SK-N-SH (cell line): ENCODE measurements at regions not wholly inside any gene's neighbourhood (a gene's known extent, or its start where the extent isn't known, plus 50 kb on each side); places are given as distances from the start of the nearest gene placed in this dataset.

Experiments used
- CTCF ChIA-PET: fragments of 300-600, 350-600 bp; formaldehyde crosslinking; extraction: SDS; loops from one replicate; lab custom pipeline; 2021; lab: Yijun Ruan, JAX
- POLR2A ChIA-PET: fragments of 350-600 bp; sonication (Branson Sonifier 250); formaldehyde crosslinking; extraction: SDS; loops from one replicate; lab custom pipeline; 2020; ENCODE audit warnings: antibody characterized with exemption, inconsistent platforms; lab: Yijun Ruan, JAX
- DNase-seq: peaks from one replicate; pipeline ENCODE4 v3.0.0; 2012
- H2AFZ ChIP-seq: fragments of 200-600 bp; sonication (generic); 2 replicates; pipeline ENCODE4 v1.8.1; 2016; ENCODE audit warnings: antibody characterized with exemption, mild to moderate bottlenecking, low read depth
- H3F3A ChIP-seq: fragments of 200-600 bp; sonication (generic); replicated peaks from 2 replicates; pipeline ENCODE3; 2016; ENCODE audit warnings: antibody characterized with exemption, mild to moderate bottlenecking; ENCODE audit not compliant: insufficient read depth
- H3K27ac ChIP-seq, 2 experiments: fragments of 200-500 bp in 1 of 2; fragments of 200-600 bp in 1 of 2; sonication (Bioruptor generic) in 1 of 2; sonication (generic), shearing (Covaris generic) in 1 of 2; 2 replicates each; pipeline versions ENCODE4 v1.5.1 to v1.6.1; 2014 to 2016; ENCODE audit warnings: low read depth in 2 of 2, inconsistent platforms in 1 of 2, low read length in 1 of 2, mild to moderate bottlenecking in 1 of 2, mixed read lengths in 1 of 2
- H3K27me3 ChIP-seq: fragments of 200-600 bp; sonication (generic), shearing (Covaris generic); 2 replicates; pipeline ENCODE4 v1.6.1; 2016; ENCODE audit warnings: mixed run types; ENCODE audit not compliant: insufficient read depth
- H3K36me3 ChIP-seq, 2 experiments: fragments of 200-500 bp in 1 of 2; fragments of 200-600 bp in 1 of 2; sonication (Bioruptor generic) in 1 of 2; sonication (generic) in 1 of 2; replicated peaks in 1 of 2; 2 replicates each; pipeline versions ENCODE3 to v1.5.1; 2014 to 2016; ENCODE audit warnings: low read length in 1 of 2, mild to moderate bottlenecking in 1 of 2; ENCODE audit not compliant: insufficient read depth in 2 of 2, control insufficient read depth in 1 of 2
- H3K4me1 ChIP-seq, 2 experiments: fragments of 200-500 bp in 1 of 2; fragments of 200-600 bp in 1 of 2; sonication (Bioruptor generic) in 1 of 2; sonication (generic), shearing (Covaris generic) in 1 of 2; 2 replicates each; pipeline versions ENCODE4 v1.5.1 to v1.6.1; 2014 to 2016; ENCODE audit warnings: low read depth in 1 of 2, low read length in 1 of 2, mixed run types in 1 of 2; ENCODE audit not compliant: insufficient read depth in 2 of 2, control insufficient read depth in 1 of 2
- H3K4me2 ChIP-seq: fragments of 200-600 bp; sonication (generic), shearing (Covaris generic); 2 replicates; pipeline ENCODE4 v1.6.1; 2017; ENCODE audit warnings: mixed run types
- H3K4me3 ChIP-seq, 2 experiments: fragments of 200-500 bp in 1 of 2; fragments of 200-600 bp in 1 of 2; sonication (Bioruptor generic) in 1 of 2; sonication (generic), shearing (Covaris generic) in 1 of 2; 2 replicates each; pipeline versions ENCODE4 v1.5.1 to v1.8.1; 2014 to 2016; ENCODE audit warnings: low read depth in 2 of 2, inconsistent platforms in 1 of 2, low read length in 1 of 2, mild to moderate bottlenecking in 1 of 2, mixed read lengths in 1 of 2, moderate library complexity in 1 of 2
- H3K79me2 ChIP-seq: fragments of 200-600 bp; sonication (generic); 2 replicates; pipeline ENCODE4 v1.8.1; 2017; ENCODE audit warnings: mild to moderate bottlenecking; ENCODE audit not compliant: insufficient read depth
- H3K9ac ChIP-seq: fragments of 200-600 bp; sonication (generic); 2 replicates; pipeline ENCODE4 v1.6.1; 2017; ENCODE audit warnings: mixed run types
- H3K9me2 ChIP-seq: fragments of 200-600 bp; sonication (generic); 2 replicates; pipeline ENCODE4 v1.6.1; 2017; ENCODE audit warnings: mixed run types
- H3K9me3 ChIP-seq: fragments of 200-600 bp; sonication (generic); 2 replicates; pipeline ENCODE4 v1.6.1; 2017; ENCODE audit warnings: mixed run types, mild to moderate bottlenecking, moderate library complexity
- H4K20me1 ChIP-seq: fragments of 200-600 bp; sonication (generic); 2 replicates; pipeline ENCODE4 v1.6.1; 2017; ENCODE audit warnings: mild to moderate bottlenecking, mixed run types; ENCODE audit not compliant: insufficient read depth
- CTCF ChIP-seq: fragments of 200-600 bp; sonication (generic); IDR thresholded peaks from 2 replicates; pipeline ENCODE4 v1.6.1; 2017; ENCODE audit warnings: antibody characterized with exemption, mild to moderate bottlenecking, moderate library complexity
- ELF1 ChIP-seq: IDR thresholded peaks from 2 replicates; pipeline ENCODE4 v1.4.0; 2012
- EP300 ChIP-seq, 2 experiments: IDR thresholded peaks; 2 replicates each; pipeline versions ENCODE4 v1.4.0 to v1.6.1; 2012; ENCODE audit warnings: borderline replicate concordance in 1 of 2, low read depth in 1 of 2, low read length in 1 of 2
- FOSL2 ChIP-seq: IDR thresholded peaks from 2 replicates; pipeline ENCODE4 v1.4.0; 2012; ENCODE audit warnings: low read depth, mild to moderate bottlenecking, moderate library complexity, borderline replicate concordance
- IRF3 ChIP-seq: fragments of 150-350 bp; IDR thresholded peaks from 2 replicates; pipeline ENCODE4 v1.6.1; 2016; ENCODE audit warnings: mild to moderate bottlenecking, low read depth, low read length
- MEF2A ChIP-seq: IDR thresholded peaks from 2 replicates; pipeline ENCODE4 v1.4.0; 2012; ENCODE audit warnings: low read depth, borderline replicate concordance
- MXI1 ChIP-seq: IDR thresholded peaks from 2 replicates; pipeline ENCODE4 v1.6.1; 2012; ENCODE audit warnings: mild to moderate bottlenecking, low read depth, low read length, improper control_type of control experiment
- NFIC ChIP-seq: IDR thresholded peaks from 2 replicates; pipeline ENCODE4 v1.4.0; 2012; ENCODE audit warnings: borderline replicate concordance
- NRF1 ChIP-seq: IDR thresholded peaks from 2 replicates; pipeline ENCODE4 v1.6.1; 2012; ENCODE audit warnings: low read depth, mild to moderate bottlenecking, low read length
- RAD21 ChIP-seq: IDR thresholded peaks from 2 replicates; pipeline ENCODE4 v1.6.1; 2012; ENCODE audit warnings: mild to moderate bottlenecking, low read length
- REST ChIP-seq: IDR thresholded peaks from 2 replicates; pipeline ENCODE4 v1.6.1; 2012; ENCODE audit warnings: mild to moderate bottlenecking, low read depth, low read length, moderate library complexity
- SIN3A ChIP-seq: IDR thresholded peaks from 2 replicates; pipeline ENCODE4 v1.6.1; 2012; ENCODE audit warnings: low read depth, mild to moderate bottlenecking, low read length, moderate library complexity, borderline replicate concordance
- SMC3 ChIP-seq: IDR thresholded peaks from 2 replicates; pipeline ENCODE4 v1.6.1; 2012; ENCODE audit warnings: low read depth, low read length, improper control_type of control experiment
- TEAD4 ChIP-seq: IDR thresholded peaks from 2 replicates; pipeline ENCODE4 v1.4.0; 2012; ENCODE audit warnings: mild to moderate bottlenecking, borderline replicate concordance; ENCODE audit not compliant: insufficient read depth
- YY1 ChIP-seq: IDR thresholded peaks from 2 replicates; pipeline ENCODE4 v1.4.0; 2012; ENCODE audit warnings: low read depth, mild to moderate bottlenecking
- ZBTB33 ChIP-seq: IDR thresholded peaks from 2 replicates; pipeline ENCODE4 v1.4.0; 2012; ENCODE audit warnings: low read depth, borderline replicate concordance
- WGBS: methylation state at CpG from one replicate; pipeline ENCODE4 v1.1.6; 2017; ENCODE audit warnings: low lambda C conversion rate; 5-methylcytosine and 5-hydroxymethylcytosine counted together

DNA sequence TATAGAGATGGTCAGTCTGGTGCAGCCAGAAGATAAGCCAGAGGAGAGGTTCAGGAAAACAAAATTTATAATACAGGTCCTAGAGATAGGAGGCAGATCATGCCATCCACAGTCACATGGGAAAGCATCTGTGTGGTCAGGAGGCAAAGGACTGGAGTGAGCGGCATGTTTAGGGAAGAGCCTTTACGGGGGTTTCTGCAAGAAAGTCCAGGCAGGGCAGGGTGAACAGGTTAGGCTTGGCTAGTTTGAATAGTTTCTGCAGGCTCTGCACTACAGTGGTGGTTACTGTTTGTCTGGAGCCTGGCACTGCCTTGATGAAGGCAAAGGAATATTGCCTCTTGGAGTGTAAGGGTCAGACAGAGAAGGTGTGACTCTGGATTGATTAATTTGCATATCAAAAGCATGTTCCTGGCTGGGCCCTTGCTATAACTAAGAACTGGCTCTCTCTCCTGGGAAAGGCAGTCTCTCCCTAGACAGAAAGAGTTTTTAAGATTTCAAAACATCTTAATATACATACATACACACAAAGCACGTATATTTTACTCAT, 1034.7 kb upstream of the CHAC2 start:
- CTCF ChIA-PET, result no interaction called here
- no peaks in the 10 kb centered on the region for H3K4me1 ChIP-seq

More for the DNA sequence above, 1034.7 kb upstream of the CHAC2 start:
- POLR2A ChIA-PET, result no interaction called here
- TF ChIP-seq ELF1 (no peak), EP300 (IDR thresholded peaks at IDR 0.05; ENCODE audit: borderline replicate concordance in 1 of 2, low read depth in 1 of 2, low read length in 1 of 2) (no peak), SIN3A (no peak), IRF3 (no peak), MXI1 (no peak), NFIC (no peak), YY1 (no peak), RAD21 (no peak), FOSL2 (no peak), CTCF (no peak), SMC3 (no peak), REST (no peak), TEAD4 (no peak), MEF2A (no peak), NRF1 (no peak), ZBTB33 (no peak)
- TF ChIP-seq, all 33 proteins: peak for 0
- H3K27me3 ChIP-seq, result no peaks in the 10 kb centered on the region
- no peaks in the 10 kb centered on the region for H3F3A ChIP-seq
- DNase-seq, result no peak
- no peak overlapping the region for H3K4me3 ChIP-seq
- 24% methylated on average over 3 of the region's 3 CpGs for WGBS
- H3K9me2 ChIP-seq, result no peaks in the 10 kb centered on the region
- H3K36me3 ChIP-seq, result no peaks in the 10 kb centered on the region
- no peaks in the 10 kb centered on the region for H3K79me2 ChIP-seq
- H4K20me1 ChIP-seq, result no peaks in the 10 kb centered on the region
- no peak overlapping the region for H3K4me2 ChIP-seq
- H3K27ac ChIP-seq, result no peak overlapping the region
- H2AFZ ChIP-seq, result no peak overlapping the region
- H3K9ac ChIP-seq, result no peak overlapping the region
- no peaks in the 10 kb centered on the region for H3K9me3 ChIP-seq
